K562 (cell line): ENCODE measurements at regions not wholly inside any gene's neighbourhood (a gene's known extent, or its start where the extent isn't known, plus 50 kb on each side); places are given as distances from the start of the nearest gene placed in this dataset.

Experiments used
- ATAC-seq: fragments of 200-7000 bp; cut with Tn5 transposase; 3 replicates; pipeline ENCODE4 v1.9.1; 2020; ENCODE audit warnings: moderate library complexity
- BruUV-seq: library from RNA; stranded (reverse); fragments of 400-500 nt; replicated peaks from 2 replicates; lab custom pipeline; 2021; lab: Mats Ljungman, UMichigan
- CTCF ChIA-PET: fragments of 300-600 bp; formaldehyde crosslinking; extraction: SDS; loops from one replicate; lab custom pipeline; 2021; ENCODE audit warnings: low intra/inter-chr PET ratio; lab: Yijun Ruan, JAX
- POLR2A ChIA-PET: fragments of 300-600, 350-650 bp; sonication (Branson Sonifier 250); formaldehyde crosslinking; extraction: SDS; loops from one replicate; lab custom pipeline; 2021; ENCODE audit warnings: antibody characterized with exemption, inconsistent platforms; lab: Yijun Ruan, JAX
- DNase-seq, 4 experiments: peaks; one replicate each; pipeline versions ENCODE4 v3.0.0 to v3.0.0-alpha.2; 2011 to 2018; ENCODE audit warnings: low spot score in 3 of 4, mixed read lengths in 3 of 4; ENCODE audit errors: extremely low read depth in 1 of 4
- FAIRE-seq: peaks from 2 replicates; lab custom pipeline; 2011; peaks lifted over from hg19 to GRCh38; lab: Jason Lieb, UNC
- H2AFZ ChIP-seq: 2 replicates; pipeline ENCODE4 v1.6.0; 2011; ENCODE audit warnings: low read depth, low read length, control low read depth, inconsistent platforms
- H3K27ac ChIP-seq: fragments of 200-600 bp; 3 replicates; pipeline ENCODE4 v1.8.0; 2011; ENCODE audit warnings: low read depth, mild to moderate bottlenecking, control low read depth, inconsistent platforms, low read length, moderate library complexity, mixed read lengths; ENCODE audit errors: extremely low read depth
- H3K27me3 ChIP-seq, 2 experiments: fragments of 300-600 bp in 1 of 2; 2 replicates in 1 of 2; 3 replicates in 1 of 2; pipeline versions ENCODE4 v1.6.0 to v1.8.0; 2011; ENCODE audit warnings: inconsistent platforms in 2 of 2, low read length in 2 of 2, mild to moderate bottlenecking in 1 of 2, mixed read lengths in 1 of 2, moderate library complexity in 1 of 2; ENCODE audit not compliant: control insufficient read depth in 2 of 2, insufficient read depth in 2 of 2
- H3K36me3 ChIP-seq: fragments of 300-600 bp; 3 replicates; pipeline ENCODE4 v1.8.0; 2011; ENCODE audit warnings: mild to moderate bottlenecking, low read length, inconsistent platforms; ENCODE audit not compliant: control insufficient read depth, insufficient read depth
- H3K4me1 ChIP-seq, 2 experiments: fragments of 200-600 bp in 1 of 2; replicated peaks in 1 of 2; 2 replicates in 1 of 2; 3 replicates in 1 of 2; pipeline versions ENCODE4 v1.5.1 to v1.8.0; 2011; ENCODE audit warnings: inconsistent platforms in 2 of 2, low read length in 2 of 2, mild to moderate bottlenecking in 1 of 2, mixed read lengths in 1 of 2, moderate library complexity in 1 of 2; ENCODE audit not compliant: control insufficient read depth in 2 of 2, insufficient read depth in 2 of 2
- H3K4me2 ChIP-seq: 2 replicates; pipeline ENCODE4 v1.6.1; 2011; ENCODE audit warnings: low read length, control low read depth, inconsistent platforms, mixed read lengths; ENCODE audit not compliant: insufficient read depth
- H3K4me3 ChIP-seq: fragments of 200-600 bp; sonication (generic), shearing (Covaris generic); 2 replicates; pipeline ENCODE4 v1.5.1; 2016; ENCODE audit warnings: control low read depth, inconsistent platforms
- H3K79me2 ChIP-seq: fragments of 200-600 bp; 3 replicates; pipeline ENCODE4 v1.8.0; 2011; ENCODE audit warnings: low read length, inconsistent platforms; ENCODE audit not compliant: control insufficient read depth, insufficient read depth
- H3K9ac ChIP-seq, 2 experiments: 2 replicates each; pipeline versions ENCODE4 v1.6.0 to v1.6.1; 2011; ENCODE audit warnings: low read depth in 2 of 2, low read length in 2 of 2, control low read depth in 1 of 2, inconsistent platforms in 1 of 2, mild to moderate bottlenecking in 1 of 2, mixed read lengths in 1 of 2; ENCODE audit not compliant: insufficient read depth in 1 of 2
- H3K9me1 ChIP-seq: one replicate; pipeline ENCODE4 v1.6.0; 2011; ENCODE audit warnings: inconsistent platforms, mild to moderate bottlenecking, low read length, moderate library complexity; ENCODE audit not compliant: control insufficient read depth, insufficient read depth
- H3K9me3 ChIP-seq: replicated peaks from 2 replicates; pipeline ENCODE4 v1.5.1; 2011; ENCODE audit warnings: low read depth, low read length, inconsistent platforms; ENCODE audit not compliant: control insufficient read depth, insufficient read depth
- H4K20me1 ChIP-seq: replicated peaks from 2 replicates; pipeline ENCODE4 v1.6.1; 2011; ENCODE audit warnings: low read length, inconsistent platforms, mixed read lengths; ENCODE audit not compliant: control insufficient read depth, insufficient read depth
- ZBTB7A ChIP-seq: IDR thresholded peaks from 2 replicates; pipeline ENCODE4 v1.6.1; 2011; ENCODE audit warnings: low read depth, mild to moderate bottlenecking, low read length, moderate library complexity, borderline replicate concordance; ENCODE audit not compliant: control insufficient read depth
- ZNF239 ChIP-seq: fragments of 250-450 bp; sonication (Bioruptor Pico); IDR thresholded peaks from 2 replicates; pipeline ENCODE4 v1.4.0; 2020; ENCODE audit warnings: mild to moderate bottlenecking
- ZNF830 ChIP-seq: fragments of 250-450 bp; sonication (Bioruptor Pico); IDR thresholded peaks from 2 replicates; pipeline ENCODE4 v1.5.0; 2021; ENCODE audit warnings: mild to moderate bottlenecking
- WGBS: fragments of 100-300 bp; shearing (Covaris generic); methylation state at CpG from one replicate; pipeline ENCODE4 v1.1.6; 2016; ENCODE audit warnings: low coverage, mixed read lengths; ENCODE audit not compliant: insufficient coverage; ENCODE audit errors: missing lambda C conversion rate; 5-methylcytosine and 5-hydroxymethylcytosine counted together
- in situ Hi-C: fragments of 300-500 bp; cut with MboI; formaldehyde crosslinking; loops from 4 replicates; pipeline ENCODE4 v1.15.0; 2018; ENCODE audit warnings: inconsistent platforms, mixed read lengths
- intact Hi-C: fragments of 100-400 bp; cut with micrococcal nuclease; formaldehyde crosslinking; loops from 2 replicates; pipeline ENCODE4 v1.14.2; 2022
- TF ChIP-seq, protein P1 (sequence below): fragments of 200-800 bp; sonication (Bioruptor generic); IDR thresholded peaks from 2 replicates; pipeline ENCODE4 v1.6.1; 2016; ENCODE audit warnings: missing genetic modification characterization, missing compliant biosample characterization
- TF ChIP-seq, protein P2 (sequence below): fragments of 250-450 bp; sonication (Bioruptor Pico); IDR thresholded peaks from 2 replicates; pipeline ENCODE4 v1.8.0; 2022; ENCODE audit warnings: inconsistent platforms, mild to moderate bottlenecking, moderate library complexity, borderline replicate concordance

DNA sequence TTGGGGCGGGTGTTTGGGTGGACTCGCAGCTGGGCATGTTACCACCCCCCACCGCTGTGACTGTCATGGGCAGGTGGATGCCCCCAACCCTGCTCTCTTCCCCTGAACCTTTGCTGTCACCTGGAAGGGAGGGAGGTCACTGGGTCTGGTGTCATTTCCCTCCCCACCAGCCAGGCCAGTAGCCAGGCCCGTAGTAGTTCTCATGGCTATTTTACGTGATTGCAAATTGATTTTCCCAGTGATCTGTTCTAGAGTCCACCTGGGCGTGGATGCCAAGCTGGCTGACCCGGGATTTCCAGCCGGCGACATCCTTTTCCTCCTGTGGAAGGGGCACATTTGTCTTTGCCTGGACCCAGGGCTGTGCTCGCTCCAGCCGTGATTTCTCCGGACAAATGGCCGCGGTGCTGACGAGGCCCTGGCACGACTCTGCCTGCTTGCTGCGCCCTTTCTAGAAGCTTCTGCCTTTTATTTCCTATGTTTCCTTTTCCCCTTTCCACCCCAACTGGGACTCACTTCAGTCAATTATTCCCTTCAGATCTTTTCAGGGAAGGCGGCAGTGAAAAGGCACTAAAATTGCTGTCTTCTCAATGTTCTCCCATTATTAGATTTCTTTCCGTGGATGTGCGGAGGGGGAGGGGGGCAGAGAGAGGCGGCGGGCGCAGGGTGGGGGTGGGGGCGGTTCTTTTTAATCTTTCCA lies 226.9 kb upstream of the CIBAR2 start:
- Histone ChIP-seq H3K9me1 (no peaks in the 10 kb centered on the region), H3K27me3 (no peaks in the 10 kb centered on the region), H3K4me1 (peaks cover 18 to 66% of the 10 kb centered on the region in 2 experiments), H3K4me2 (no peak overlapping the region), H3K36me3 (no peaks in the 10 kb centered on the region; the same call in 2 of the 3 replicates), H3K9me3 (no peaks in the 10 kb centered on the region), H3K27ac (no peak overlapping the region), H3K79me2 (peaks cover 10% of the 10 kb centered on the region; the same call in 2 of the 3 replicates), H3K9ac (peak overlapping the region in 1 of 2 experiments; percentile 6; a peak in 1 of 4 replicates), H4K20me1 (no peaks in the 10 kb centered on the region), H3K4me3 (no peak overlapping the region), H2AFZ (no peak overlapping the region)
- WGBS: 87% methylated on average over 19 of the region's 24 CpGs
- FAIRE-seq (no peak), ATAC-seq (no peak), DNase-seq (no peak)
- BruUV-seq: no TSS peak
- TF ChIP-seq ZNF239 (no peak), ZBTB7A (no peak), ZNF830 (CRISPR knock-in tag) (no peak)
- TF ChIP-seq, protein P1, sequence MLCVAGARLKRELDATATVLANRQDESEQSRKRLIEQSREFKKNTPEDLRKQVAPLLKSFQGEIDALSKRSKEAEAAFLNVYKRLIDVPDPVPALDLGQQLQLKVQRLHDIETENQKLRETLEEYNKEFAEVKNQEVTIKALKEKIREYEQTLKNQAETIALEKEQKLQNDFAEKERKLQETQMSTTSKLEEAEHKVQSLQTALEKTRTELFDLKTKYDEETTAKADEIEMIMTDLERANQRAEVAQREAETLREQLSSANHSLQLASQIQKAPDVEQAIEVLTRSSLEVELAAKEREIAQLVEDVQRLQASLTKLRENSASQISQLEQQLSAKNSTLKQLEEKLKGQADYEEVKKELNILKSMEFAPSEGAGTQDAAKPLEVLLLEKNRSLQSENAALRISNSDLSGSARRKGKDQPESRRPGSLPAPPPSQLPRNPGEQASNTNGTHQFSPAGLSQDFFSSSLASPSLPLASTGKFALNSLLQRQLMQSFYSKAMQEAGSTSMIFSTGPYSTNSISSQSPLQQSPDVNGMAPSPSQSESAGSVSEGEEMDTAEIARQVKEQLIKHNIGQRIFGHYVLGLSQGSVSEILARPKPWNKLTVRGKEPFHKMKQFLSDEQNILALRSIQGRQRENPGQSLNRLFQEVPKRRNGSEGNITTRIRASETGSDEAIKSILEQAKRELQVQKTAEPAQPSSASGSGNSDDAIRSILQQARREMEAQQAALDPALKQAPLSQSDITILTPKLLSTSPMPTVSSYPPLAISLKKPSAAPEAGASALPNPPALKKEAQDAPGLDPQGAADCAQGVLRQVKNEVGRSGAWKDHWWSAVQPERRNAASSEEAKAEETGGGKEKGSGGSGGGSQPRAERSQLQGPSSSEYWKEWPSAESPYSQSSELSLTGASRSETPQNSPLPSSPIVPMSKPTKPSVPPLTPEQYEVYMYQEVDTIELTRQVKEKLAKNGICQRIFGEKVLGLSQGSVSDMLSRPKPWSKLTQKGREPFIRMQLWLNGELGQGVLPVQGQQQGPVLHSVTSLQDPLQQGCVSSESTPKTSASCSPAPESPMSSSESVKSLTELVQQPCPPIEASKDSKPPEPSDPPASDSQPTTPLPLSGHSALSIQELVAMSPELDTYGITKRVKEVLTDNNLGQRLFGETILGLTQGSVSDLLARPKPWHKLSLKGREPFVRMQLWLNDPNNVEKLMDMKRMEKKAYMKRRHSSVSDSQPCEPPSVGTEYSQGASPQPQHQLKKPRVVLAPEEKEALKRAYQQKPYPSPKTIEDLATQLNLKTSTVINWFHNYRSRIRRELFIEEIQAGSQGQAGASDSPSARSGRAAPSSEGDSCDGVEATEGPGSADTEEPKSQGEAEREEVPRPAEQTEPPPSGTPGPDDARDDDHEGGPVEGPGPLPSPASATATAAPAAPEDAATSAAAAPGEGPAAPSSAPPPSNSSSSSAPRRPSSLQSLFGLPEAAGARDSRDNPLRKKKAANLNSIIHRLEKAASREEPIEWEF: no peak
- TF ChIP-seq, protein P2, sequence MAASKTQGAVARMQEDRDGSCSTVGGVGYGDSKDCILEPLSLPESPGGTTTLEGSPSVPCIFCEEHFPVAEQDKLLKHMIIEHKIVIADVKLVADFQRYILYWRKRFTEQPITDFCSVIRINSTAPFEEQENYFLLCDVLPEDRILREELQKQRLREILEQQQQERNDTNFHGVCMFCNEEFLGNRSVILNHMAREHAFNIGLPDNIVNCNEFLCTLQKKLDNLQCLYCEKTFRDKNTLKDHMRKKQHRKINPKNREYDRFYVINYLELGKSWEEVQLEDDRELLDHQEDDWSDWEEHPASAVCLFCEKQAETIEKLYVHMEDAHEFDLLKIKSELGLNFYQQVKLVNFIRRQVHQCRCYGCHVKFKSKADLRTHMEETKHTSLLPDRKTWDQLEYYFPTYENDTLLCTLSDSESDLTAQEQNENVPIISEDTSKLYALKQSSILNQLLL (CRISPR knock-in tag): no peak
- in situ Hi-C loops (no loop called here), intact Hi-C loops (loop anchor here (10.0 kb wide), 1 partner anchor 226 kb away; no protein-coding TSS in a partner anchor)
- ChIA-PET POLR2A (interaction anchor here (0.7 to 0.9 kb wide), 2 partner anchors 9 to 218 kb away, joined by 3 to 6 read pairs; no protein-coding TSS in a partner anchor), CTCF (no interaction called here)
